Peyer's patch (tissue), 4 donors: ENCODE measurements at regions not wholly inside any gene's neighbourhood (a gene's known extent, or its start where the extent isn't known, plus 50 kb on each side); places are given as distances from the start of the nearest gene placed in this dataset.

Source experiments
- DNase-seq, 3 donors: peaks; one replicate each; pipeline ENCODE4 v3.0.0-alpha.2; 2017 to 2019
- H3K27ac ChIP-seq, 4 donors: fragments of 200-600 bp; sonication (generic); one replicate each; pipeline ENCODE4 v1.5.1; 2016 to 2019
- H3K27me3 ChIP-seq, 2 donors: fragments of 200-600 bp; sonication (generic); one replicate each; pipeline ENCODE4 v1.5.1; 2019
- H3K36me3 ChIP-seq, 3 donors: fragments of 200-600 bp; sonication (generic); one replicate each; pipeline ENCODE4 v1.5.1; 2016 to 2019
- H3K4me1 ChIP-seq, 4 donors: fragments of 200-600 bp; sonication (generic); one replicate each; pipeline ENCODE4 v1.5.1; 2016 to 2019
- H3K4me3 ChIP-seq, 4 donors: fragments of 200-600 bp; sonication (generic); 1 replicate in 3 of 4; 2 replicates in 1 of 4; pipeline ENCODE4 v1.5.1; 2016 to 2019; ENCODE audit warnings: mild to moderate bottlenecking in 1 of 4
- H3K9me3 ChIP-seq, 4 donors: fragments of 200-600 bp; sonication (generic); one replicate each; pipeline ENCODE4 v1.5.1; 2016 to 2019; ENCODE audit warnings: mild to moderate bottlenecking in 1 of 4
- POLR2A ChIP-seq, 2 donors: fragments of 450-650 bp; IDR thresholded peaks; one replicate each; pipeline ENCODE4 v1.5.1; 2017; ENCODE audit warnings: antibody characterized with exemption in 2 of 2, mild to moderate bottlenecking in 2 of 2, moderate library complexity in 2 of 2
- TF ChIP-seq, protein P1 (sequence below), 6 experiments: fragments of 450-650 bp in 4 of 6; fragments of 200-600 bp in 2 of 6; sonication (generic) in 1 of 6; IDR thresholded peaks; one replicate each; pipeline ENCODE4 v1.5.1; 2017 to 2019; ENCODE audit warnings: antibody characterized with exemption in 6 of 6, mild to moderate bottlenecking in 3 of 6, moderate library complexity in 1 of 6

GRCh38 chr9:28583832-28584231 lies 1010.6 kb upstream of the C9orf72 start:
- Histone ChIP-seq H3K27me3 (no peaks in the 10 kb centered on the region), H3K27ac (no peak overlapping the region), H3K9me3 (no peaks in the 10 kb centered on the region), H3K36me3 (no peaks in the 10 kb centered on the region), H3K4me1 (no peaks in the 10 kb centered on the region), H3K4me3 (no peak overlapping the region)
- TF ChIP-seq, protein P1, sequence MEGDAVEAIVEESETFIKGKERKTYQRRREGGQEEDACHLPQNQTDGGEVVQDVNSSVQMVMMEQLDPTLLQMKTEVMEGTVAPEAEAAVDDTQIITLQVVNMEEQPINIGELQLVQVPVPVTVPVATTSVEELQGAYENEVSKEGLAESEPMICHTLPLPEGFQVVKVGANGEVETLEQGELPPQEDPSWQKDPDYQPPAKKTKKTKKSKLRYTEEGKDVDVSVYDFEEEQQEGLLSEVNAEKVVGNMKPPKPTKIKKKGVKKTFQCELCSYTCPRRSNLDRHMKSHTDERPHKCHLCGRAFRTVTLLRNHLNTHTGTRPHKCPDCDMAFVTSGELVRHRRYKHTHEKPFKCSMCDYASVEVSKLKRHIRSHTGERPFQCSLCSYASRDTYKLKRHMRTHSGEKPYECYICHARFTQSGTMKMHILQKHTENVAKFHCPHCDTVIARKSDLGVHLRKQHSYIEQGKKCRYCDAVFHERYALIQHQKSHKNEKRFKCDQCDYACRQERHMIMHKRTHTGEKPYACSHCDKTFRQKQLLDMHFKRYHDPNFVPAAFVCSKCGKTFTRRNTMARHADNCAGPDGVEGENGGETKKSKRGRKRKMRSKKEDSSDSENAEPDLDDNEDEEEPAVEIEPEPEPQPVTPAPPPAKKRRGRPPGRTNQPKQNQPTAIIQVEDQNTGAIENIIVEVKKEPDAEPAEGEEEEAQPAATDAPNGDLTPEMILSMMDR (IDR thresholded peaks at IDR 0.05) = no peak
- no peak for TF ChIP-seq POLR2A (IDR thresholded peaks at IDR 0.05)
- DNase-seq = no peak

DNA sequence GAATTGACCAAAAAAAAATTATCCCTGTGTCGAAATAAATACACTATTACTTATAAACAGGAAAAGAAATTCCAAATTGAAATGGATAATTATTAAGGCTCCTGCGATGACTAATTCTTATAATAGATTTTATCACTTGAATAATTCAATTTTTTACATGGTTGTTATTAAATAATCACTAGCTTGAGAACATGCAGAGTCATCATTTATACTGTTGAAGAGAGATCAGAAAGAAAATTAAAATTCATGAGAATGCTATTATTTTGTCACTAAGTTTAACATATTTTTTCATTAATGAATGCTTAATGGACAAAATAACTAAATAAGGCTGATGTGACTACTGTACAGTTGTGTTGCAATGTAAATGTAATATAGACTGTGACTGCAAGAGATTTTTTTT lies 1011.3 kb upstream of the C9orf72 start:
- TF ChIP-seq, protein P1 (IDR thresholded peaks at IDR 0.05) = no peak
- no peak for TF ChIP-seq POLR2A (IDR thresholded peaks at IDR 0.05)
- DNase-seq = no peak
- H3K27ac ChIP-seq = no peak overlapping the region

GRCh38 chr9:28587052-28587451 lies 1013.8 kb upstream of the C9orf72 start:
- Histone ChIP-seq H3K27ac (no peak overlapping the region), H3K27me3 (no peaks in the 10 kb centered on the region), H3K4me1 (no peaks in the 10 kb centered on the region), H3K4me3 (no peak overlapping the region), H3K36me3 (no peaks in the 10 kb centered on the region), H3K9me3 (no peaks in the 10 kb centered on the region)
- TF ChIP-seq, protein P1 (IDR thresholded peaks at IDR 0.05) = no peak
- TF ChIP-seq POLR2A (IDR thresholded peaks at IDR 0.05) = no peak
- DNase-seq = no peak

More for the DNA sequence above, 1011.3 kb upstream of the C9orf72 start:
- no peaks in the 10 kb centered on the region for H3K9me3 ChIP-seq
- H3K36me3 ChIP-seq = no peaks in the 10 kb centered on the region
- no peaks in the 10 kb centered on the region for H3K4me1 ChIP-seq
- no peaks in the 10 kb centered on the region for H3K27me3 ChIP-seq
- no peak overlapping the region for H3K4me3 ChIP-seq

GRCh38 chr9:28598408-28598807 lies 1025.1 kb upstream of the C9orf72 start:
- Histone ChIP-seq H3K27me3 (no peaks in the 10 kb centered on the region), H3K4me3 (no peak overlapping the region), H3K4me1 (no peaks in the 10 kb centered on the region), H3K36me3 (no peaks in the 10 kb centered on the region), H3K9me3 (no peaks in the 10 kb centered on the region), H3K27ac (no peak overlapping the region)
- no peak for DNase-seq
- TF ChIP-seq, protein P1 (IDR thresholded peaks at IDR 0.05) = no peak
- TF ChIP-seq POLR2A (IDR thresholded peaks at IDR 0.05) = no peak

DNA sequence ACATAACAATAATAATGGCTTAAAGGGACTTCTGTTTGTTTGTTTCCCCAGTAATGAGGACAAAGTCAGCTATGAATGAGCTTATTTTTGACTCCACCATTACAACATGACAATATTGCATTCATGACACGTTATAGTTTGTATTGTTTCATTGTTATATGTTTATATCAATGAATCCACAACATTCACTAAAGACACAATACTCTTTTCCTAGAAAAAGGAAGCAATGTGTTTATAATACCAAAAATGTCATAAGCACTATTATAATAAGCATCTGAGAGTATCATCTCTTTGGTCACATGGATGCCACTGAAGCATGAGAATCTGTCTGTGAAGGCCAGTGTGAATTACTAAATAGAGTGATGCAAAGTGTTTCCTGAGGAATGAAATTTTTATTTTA lies 1026.9 kb upstream of the C9orf72 start:
- Histone ChIP-seq H3K27ac (no peak overlapping the region), H3K4me1 (no peaks in the 10 kb centered on the region), H3K36me3 (no peaks in the 10 kb centered on the region), H3K4me3 (no peak overlapping the region), H3K9me3 (no peaks in the 10 kb centered on the region), H3K27me3 (no peaks in the 10 kb centered on the region)
- TF ChIP-seq POLR2A (IDR thresholded peaks at IDR 0.05) = no peak
- TF ChIP-seq, protein P1 (IDR thresholded peaks at IDR 0.05) = no peak
- no peak for DNase-seq

DNA sequence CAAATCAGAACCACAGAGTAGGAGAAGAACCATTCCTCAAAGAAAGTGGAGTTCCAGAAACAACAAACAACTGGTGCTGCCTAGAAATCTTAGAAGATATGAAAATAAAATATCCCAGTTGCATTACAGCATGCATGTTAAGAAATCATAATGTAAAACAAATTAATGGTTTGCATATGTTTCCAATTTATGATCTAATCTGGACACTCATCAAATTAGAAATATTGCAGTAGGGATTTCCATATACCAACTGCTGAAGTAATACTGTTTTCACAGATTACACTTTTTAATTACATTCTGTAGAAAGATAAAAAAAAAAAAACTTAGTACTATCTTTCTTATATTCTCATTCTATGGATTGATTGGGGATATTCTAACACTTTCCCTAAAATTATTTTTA lies 1034.6 kb upstream of the C9orf72 start:
- Histone ChIP-seq H3K36me3 (no peaks in the 10 kb centered on the region), H3K27ac (no peak overlapping the region), H3K27me3 (no peaks in the 10 kb centered on the region), H3K4me3 (no peak overlapping the region), H3K4me1 (no peaks in the 10 kb centered on the region), H3K9me3 (no peaks in the 10 kb centered on the region)
- no peak for DNase-seq
- TF ChIP-seq, protein P1 (IDR thresholded peaks at IDR 0.05) = no peak
- TF ChIP-seq POLR2A (IDR thresholded peaks at IDR 0.05) = no peak
